GM12878 (cell line): ENCODE measurements at regions not wholly inside any gene's neighbourhood (a gene's known extent, or its start where the extent isn't known, plus 50 kb on each side); places are given as distances from the start of the nearest gene placed in this dataset.

Source experiments
- ATAC-seq: fragments of 200-7000 bp; cut with Tn5 transposase; 3 replicates; pipeline ENCODE4 v1.9.1; 2020; ENCODE audit warnings: mild to moderate bottlenecking, moderate library complexity
- BruUV-seq: library from RNA; stranded (reverse); fragments of 400-500 nt; replicated peaks from 2 replicates; lab custom pipeline; 2021; lab: Mats Ljungman, UMichigan
- CTCF ChIA-PET: fragments of 300-600 bp; sonication (Branson Sonifier 250); formaldehyde crosslinking; extraction: SDS; loops from one replicate; lab custom pipeline; 2021; ENCODE audit warnings: inconsistent platforms; lab: Yijun Ruan, JAX
- POLR2A ChIA-PET: fragments of 350-600 bp; formaldehyde crosslinking; extraction: SDS; loops from one replicate; lab custom pipeline; 2021; ENCODE audit warnings: inconsistent platforms; lab: Charles Lee
- RAD21 ChIA-PET: fragments of 300-600 bp; sonication (Branson Sonifier 250); formaldehyde crosslinking; loops from one replicate; lab custom pipeline; 2023; ENCODE audit warnings: antibody characterized with exemption; ENCODE audit not compliant: unreplicated experiment; lab: Charles Lee
- SMC1A ChIA-PET: fragments of 300-600 bp; sonication (Branson Sonifier 250); formaldehyde crosslinking; loops from one replicate; lab custom pipeline; 2023; ENCODE audit not compliant: unreplicated experiment, uncharacterized antibody; lab: Charles Lee
- DNase-seq: peaks from one replicate; pipeline ENCODE4 v3.0.0-alpha.2; 2011; ENCODE audit warnings: low read depth, low spot score
- FAIRE-seq: peaks from 3 replicates; lab custom pipeline; 2011; peaks lifted over from hg19 to GRCh38; lab: Jason Lieb, UNC
- H2AFZ ChIP-seq: 2 replicates; pipeline ENCODE4 v1.6.0; 2011; ENCODE audit warnings: low read depth, low read length, control low read depth; ENCODE audit not compliant: control insufficient read depth
- H3K27ac ChIP-seq: 2 replicates; pipeline ENCODE4 v1.5.1; 2011; ENCODE audit warnings: control low read depth; ENCODE audit not compliant: control insufficient read depth, insufficient read depth
- H3K27me3 ChIP-seq, 2 experiments: replicated peaks in 1 of 2; 2 replicates each; pipeline versions ENCODE4 v1.6.0 to v1.6.1; 2011; ENCODE audit warnings: low read length in 1 of 2; ENCODE audit not compliant: control insufficient read depth in 2 of 2, insufficient read depth in 2 of 2
- H3K36me3 ChIP-seq, 2 experiments: 2 replicates each; pipeline ENCODE4 v1.5.1; 2011; ENCODE audit warnings: low read length in 1 of 2; ENCODE audit not compliant: control insufficient read depth in 2 of 2, insufficient read depth in 2 of 2
- H3K4me1 ChIP-seq: 2 replicates; pipeline ENCODE4 v1.6.1; 2011; ENCODE audit warnings: mild to moderate bottlenecking, low read length, moderate library complexity, mixed read lengths; ENCODE audit not compliant: control insufficient read depth, insufficient read depth
- H3K4me2 ChIP-seq: 2 replicates; pipeline ENCODE4 v1.6.0; 2011; ENCODE audit warnings: control low read depth; ENCODE audit not compliant: control insufficient read depth, insufficient read depth
- H3K4me3 ChIP-seq: fragments of 200-600 bp; sonication (generic); 2 replicates; pipeline ENCODE4 v1.5.1; 2016
- H3K79me2 ChIP-seq: 2 replicates; pipeline ENCODE4 v1.6.0; 2011; ENCODE audit warnings: low read length; ENCODE audit not compliant: control insufficient read depth, insufficient read depth
- H3K9ac ChIP-seq: 2 replicates; pipeline ENCODE4 v1.8.0; 2011; ENCODE audit warnings: low read length, control low read depth, mixed read lengths; ENCODE audit not compliant: control insufficient read depth, insufficient read depth
- H3K9me3 ChIP-seq: replicated peaks from 3 replicates; pipeline ENCODE4 v1.5.1; 2011; ENCODE audit warnings: mild to moderate bottlenecking, low read length; ENCODE audit not compliant: control insufficient read depth, insufficient read depth
- H4K20me1 ChIP-seq: 2 replicates; pipeline ENCODE4 v1.6.0; 2011; ENCODE audit not compliant: control insufficient read depth, insufficient read depth
- CBX3 ChIP-seq: fragments of 200-600 bp; sonication (generic); IDR thresholded peaks from 2 replicates; pipeline ENCODE4 v1.6.1; 2016; ENCODE audit warnings: low read depth, borderline replicate concordance
- MYB ChIP-seq: fragments of 150-350 bp; IDR thresholded peaks from 2 replicates; pipeline ENCODE4 v1.6.1; 2014; ENCODE audit warnings: mild to moderate bottlenecking, low read depth, low read length, borderline replicate concordance
- NR2C2 ChIP-seq: IDR thresholded peaks from 2 replicates; pipeline ENCODE4 v1.6.1; 2011; ENCODE audit warnings: borderline replicate concordance, low read depth; ENCODE audit not compliant: control insufficient read depth, insufficient read length
- NR2F1 ChIP-seq: fragments of 450-650 bp; conservative IDR thresholded peaks from 2 replicates; pipeline ENCODE4 v1.6.1; 2017; ENCODE audit warnings: mild to moderate bottlenecking
- PKNOX1 ChIP-seq: fragments of 450-650 bp; IDR thresholded peaks from 2 replicates; pipeline ENCODE4 v1.6.1; 2016; ENCODE audit warnings: mild to moderate bottlenecking
- POLR2AphosphoS5 ChIP-seq: IDR thresholded peaks from 2 replicates; pipeline ENCODE4 v1.6.1; 2011; ENCODE audit warnings: mild to moderate bottlenecking, low read length, inconsistent platforms
- RB1 ChIP-seq: fragments of 450-650 bp; formaldehyde crosslinking; IDR thresholded peaks from 2 replicates; pipeline ENCODE4 v1.6.1; 2017; ENCODE audit warnings: mild to moderate bottlenecking, borderline replicate concordance
- RELA ChIP-seq: fragments of 450-650 bp; IDR thresholded peaks from 2 replicates; pipeline ENCODE4 v1.8.0; 2014; ENCODE audit warnings: borderline replicate concordance; ENCODE audit not compliant: partially characterized antibody
- SREBF1 ChIP-seq: IDR thresholded peaks from 2 replicates; pipeline ENCODE4 v1.6.1; 2012; ENCODE audit warnings: mild to moderate bottlenecking, low read length
- ZNF217 ChIP-seq: fragments of 450-650 bp; IDR thresholded peaks from 2 replicates; pipeline ENCODE4 v1.6.1; 2017; ENCODE audit warnings: antibody characterized with exemption, mild to moderate bottlenecking
- ZNF24 ChIP-seq: fragments of 450-650 bp; IDR thresholded peaks from 2 replicates; pipeline ENCODE4 v1.6.1; 2017; ENCODE audit warnings: antibody characterized with exemption, mild to moderate bottlenecking
- WGBS: methylation state at CpG from one replicate; pipeline ENCODE4 v1.1.6; 2016; ENCODE audit warnings: low lambda C conversion rate; ENCODE audit not compliant: insufficient replicate concordance, insufficient coverage; ENCODE audit errors: missing lambda C conversion rate; 5-methylcytosine and 5-hydroxymethylcytosine counted together
- in situ Hi-C: fragments of 300-500 bp; cut with MboI; formaldehyde crosslinking; loops from 9 replicates; pipeline ENCODE4 v1.14.3; 2018; ENCODE audit warnings: mixed read lengths
- intact Hi-C: fragments of 100-400 bp; cut with micrococcal nuclease; formaldehyde crosslinking; loops from one replicate; pipeline ENCODE4 v1.14.2; 2022; ENCODE audit not compliant: unreplicated experiment
- TF ChIP-seq, protein P1 (sequence below): fragments of 450-650 bp; IDR thresholded peaks from 2 replicates; pipeline ENCODE4 v1.6.1; 2017; ENCODE audit warnings: mild to moderate bottlenecking, moderate library complexity
- TF ChIP-seq, protein P2 (sequence below): fragments of 150-350 bp; IDR thresholded peaks from 2 replicates; pipeline ENCODE4 v1.6.1; 2014; ENCODE audit warnings: mild to moderate bottlenecking, low read depth, low read length

GRCh38 chr2:204447722-204448121, 97.6 kb upstream of the PARD3B start:
- Histone ChIP-seq H3K9me3 (no peaks in the 10 kb centered on the region), H3K36me3 (no peaks in the 10 kb centered on the region), H3K27ac (no peak overlapping the region), H3K4me2 (no peak overlapping the region), H3K79me2 (no peaks in the 10 kb centered on the region), H2AFZ (no peak overlapping the region), H3K27me3 (no peaks in the 10 kb centered on the region), H4K20me1 (no peaks in the 10 kb centered on the region), H3K4me3 (no peak overlapping the region), H3K9ac (no peak overlapping the region), H3K4me1 (no peaks in the 10 kb centered on the region)
- TF ChIP-seq MYB: no peak
- no peak for TF ChIP-seq RB1
- no peak for TF ChIP-seq PKNOX1
- no TSS peak for BruUV-seq
- in situ Hi-C loops: no loop called here
- ChIA-PET POLR2A (no interaction called here), RAD21 (no interaction called here), CTCF (no interaction called here), SMC1A (no interaction called here)
- intact Hi-C loops: no loop called here
- no peak for DNase-seq
- no peak for ATAC-seq
- FAIRE-seq: no peak
- 0% methylated on average over 2 of the region's 2 CpGs for WGBS

DNA sequence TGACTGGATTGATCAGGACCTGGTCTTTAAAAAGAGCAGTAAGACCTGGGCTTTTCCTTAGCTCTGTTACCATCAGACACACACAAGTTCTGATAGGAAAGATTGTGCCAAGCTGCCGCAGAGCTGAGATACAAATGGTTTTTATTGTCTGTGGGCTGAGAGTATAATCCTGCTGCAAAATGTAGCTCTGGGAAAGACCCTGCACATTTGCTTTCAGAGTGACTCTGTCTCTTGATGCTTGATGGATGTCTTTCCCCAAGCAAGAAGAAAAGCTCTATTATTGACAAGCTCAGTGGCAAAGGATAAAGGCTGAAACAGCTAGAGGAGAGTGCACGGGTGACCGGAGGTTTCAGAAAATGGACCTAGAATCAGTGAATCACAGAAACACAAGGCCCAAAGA, 95.3 kb upstream of the PARD3B start:
- Histone ChIP-seq H3K4me1 (no peaks in the 10 kb centered on the region), H3K27ac (no peak overlapping the region), H3K27me3 (no peaks in the 10 kb centered on the region), H3K36me3 (no peaks in the 10 kb centered on the region), H3K9me3 (no peaks in the 10 kb centered on the region), H2AFZ (no peak overlapping the region), H3K4me2 (no peak overlapping the region), H4K20me1 (no peaks in the 10 kb centered on the region), H3K79me2 (no peaks in the 10 kb centered on the region), H3K9ac (no peak overlapping the region), H3K4me3 (no peak overlapping the region)
- 55% methylated on average over 3 of the region's 3 CpGs for WGBS
- DNase-seq (no peak), FAIRE-seq (no peak), ATAC-seq (no peak)
- ChIA-PET CTCF (interaction anchor here (1.2 kb wide), 1 partner anchor 12 kb away, joined by 3 read pairs; no protein-coding TSS in a partner anchor), SMC1A (no interaction called here), RAD21 (no interaction called here), POLR2A (no interaction called here)
- BruUV-seq: no TSS peak
- intact Hi-C loops (no loop called here), in situ Hi-C loops (no loop called here)
- TF ChIP-seq POLR2AphosphoS5 (no peak), SREBF1 (no peak), CBX3 (no peak), MYB (no peak), NR2C2 (no peak), ZNF24 (no peak), NR2F1 (no peak), RELA (no peak), ZNF217 (no peak)
- TF ChIP-seq, protein P1, sequence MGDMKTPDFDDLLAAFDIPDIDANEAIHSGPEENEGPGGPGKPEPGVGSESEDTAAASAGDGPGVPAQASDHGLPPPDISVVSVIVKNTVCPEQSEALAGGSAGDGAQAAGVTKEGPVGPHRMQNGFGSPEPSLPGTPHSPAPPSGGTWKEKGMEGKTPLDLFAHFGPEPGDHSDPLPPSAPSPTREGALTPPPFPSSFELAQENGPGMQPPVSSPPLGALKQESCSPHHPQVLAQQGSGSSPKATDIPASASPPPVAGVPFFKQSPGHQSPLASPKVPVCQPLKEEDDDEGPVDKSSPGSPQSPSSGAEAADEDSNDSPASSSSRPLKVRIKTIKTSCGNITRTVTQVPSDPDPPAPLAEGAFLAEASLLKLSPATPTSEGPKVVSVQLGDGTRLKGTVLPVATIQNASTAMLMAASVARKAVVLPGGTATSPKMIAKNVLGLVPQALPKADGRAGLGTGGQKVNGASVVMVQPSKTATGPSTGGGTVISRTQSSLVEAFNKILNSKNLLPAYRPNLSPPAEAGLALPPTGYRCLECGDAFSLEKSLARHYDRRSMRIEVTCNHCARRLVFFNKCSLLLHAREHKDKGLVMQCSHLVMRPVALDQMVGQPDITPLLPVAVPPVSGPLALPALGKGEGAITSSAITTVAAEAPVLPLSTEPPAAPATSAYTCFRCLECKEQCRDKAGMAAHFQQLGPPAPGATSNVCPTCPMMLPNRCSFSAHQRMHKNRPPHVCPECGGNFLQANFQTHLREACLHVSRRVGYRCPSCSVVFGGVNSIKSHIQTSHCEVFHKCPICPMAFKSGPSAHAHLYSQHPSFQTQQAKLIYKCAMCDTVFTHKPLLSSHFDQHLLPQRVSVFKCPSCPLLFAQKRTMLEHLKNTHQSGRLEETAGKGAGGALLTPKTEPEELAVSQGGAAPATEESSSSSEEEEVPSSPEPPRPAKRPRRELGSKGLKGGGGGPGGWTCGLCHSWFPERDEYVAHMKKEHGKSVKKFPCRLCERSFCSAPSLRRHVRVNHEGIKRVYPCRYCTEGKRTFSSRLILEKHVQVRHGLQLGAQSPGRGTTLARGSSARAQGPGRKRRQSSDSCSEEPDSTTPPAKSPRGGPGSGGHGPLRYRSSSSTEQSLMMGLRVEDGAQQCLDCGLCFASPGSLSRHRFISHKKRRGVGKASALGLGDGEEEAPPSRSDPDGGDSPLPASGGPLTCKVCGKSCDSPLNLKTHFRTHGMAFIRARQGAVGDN: no peak
- TF ChIP-seq, protein P2, sequence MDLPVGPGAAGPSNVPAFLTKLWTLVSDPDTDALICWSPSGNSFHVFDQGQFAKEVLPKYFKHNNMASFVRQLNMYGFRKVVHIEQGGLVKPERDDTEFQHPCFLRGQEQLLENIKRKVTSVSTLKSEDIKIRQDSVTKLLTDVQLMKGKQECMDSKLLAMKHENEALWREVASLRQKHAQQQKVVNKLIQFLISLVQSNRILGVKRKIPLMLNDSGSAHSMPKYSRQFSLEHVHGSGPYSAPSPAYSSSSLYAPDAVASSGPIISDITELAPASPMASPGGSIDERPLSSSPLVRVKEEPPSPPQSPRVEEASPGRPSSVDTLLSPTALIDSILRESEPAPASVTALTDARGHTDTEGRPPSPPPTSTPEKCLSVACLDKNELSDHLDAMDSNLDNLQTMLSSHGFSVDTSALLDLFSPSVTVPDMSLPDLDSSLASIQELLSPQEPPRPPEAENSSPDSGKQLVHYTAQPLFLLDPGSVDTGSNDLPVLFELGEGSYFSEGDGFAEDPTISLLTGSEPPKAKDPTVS: no peak
